Right atrium auricular region (tissue), 2 donors: ENCODE measurements at regions not wholly inside any gene's neighbourhood (a gene's known extent, or its start where the extent isn't known, plus 50 kb on each side); places are given as distances from the start of the nearest gene placed in this dataset.

Source experiments
- DNase-seq: peaks from one replicate; pipeline ENCODE4 v3.0.0-alpha.2; 2019; ENCODE audit warnings: low spot score
- H3K27ac ChIP-seq, 2 donors: fragments of 200-600 bp; sonication (generic); 1 replicate in 1 of 2; 2 replicates in 1 of 2; pipeline ENCODE4 v1.5.1; 2016 to 2019
- H3K27me3 ChIP-seq, 2 donors: fragments of 200-600 bp; sonication (generic); one replicate each; pipeline versions ENCODE4 v1.5.1 to v1.6.0; 2017 to 2019
- H3K36me3 ChIP-seq: fragments of 200-600 bp; sonication (generic); one replicate; pipeline ENCODE4 v1.5.1; 2016
- H3K4me1 ChIP-seq, 2 donors: fragments of 200-600 bp; sonication (generic); one replicate each; pipeline versions ENCODE4 v1.5.1 to v1.6.0; 2017 to 2019
- H3K4me3 ChIP-seq, 2 donors: fragments of 200-600 bp; sonication (generic); 1 replicate in 1 of 2; 2 replicates in 1 of 2; pipeline ENCODE4 v1.5.1; 2017 to 2019; ENCODE audit warnings: mild to moderate bottlenecking in 1 of 2, moderate library complexity in 1 of 2
- H3K9me3 ChIP-seq, 2 donors: fragments of 200-600 bp; sonication (generic); one replicate each; pipeline ENCODE4 v1.5.1; 2019
- TF ChIP-seq, protein P1 (sequence below), 2 donors: fragments of 200-600 bp; sonication (generic); IDR thresholded peaks; one replicate each; pipeline ENCODE4 v1.5.1; 2019; ENCODE audit warnings: antibody characterized with exemption in 2 of 2

GRCh38 chr9:14560194-14560593 is 133.0 kb downstream of the ZDHHC21 start:
- no peak overlapping the region for H3K27ac ChIP-seq
- no peak for DNase-seq
- no peaks in the 10 kb centered on the region for H3K9me3 ChIP-seq
- no peaks in the 10 kb centered on the region for H3K4me1 ChIP-seq
- no peak overlapping the region for H3K4me3 ChIP-seq
- H3K27me3 ChIP-seq, result no peaks in the 10 kb centered on the region
- H3K36me3 ChIP-seq, result no peaks in the 10 kb centered on the region
- TF ChIP-seq, protein P1, sequence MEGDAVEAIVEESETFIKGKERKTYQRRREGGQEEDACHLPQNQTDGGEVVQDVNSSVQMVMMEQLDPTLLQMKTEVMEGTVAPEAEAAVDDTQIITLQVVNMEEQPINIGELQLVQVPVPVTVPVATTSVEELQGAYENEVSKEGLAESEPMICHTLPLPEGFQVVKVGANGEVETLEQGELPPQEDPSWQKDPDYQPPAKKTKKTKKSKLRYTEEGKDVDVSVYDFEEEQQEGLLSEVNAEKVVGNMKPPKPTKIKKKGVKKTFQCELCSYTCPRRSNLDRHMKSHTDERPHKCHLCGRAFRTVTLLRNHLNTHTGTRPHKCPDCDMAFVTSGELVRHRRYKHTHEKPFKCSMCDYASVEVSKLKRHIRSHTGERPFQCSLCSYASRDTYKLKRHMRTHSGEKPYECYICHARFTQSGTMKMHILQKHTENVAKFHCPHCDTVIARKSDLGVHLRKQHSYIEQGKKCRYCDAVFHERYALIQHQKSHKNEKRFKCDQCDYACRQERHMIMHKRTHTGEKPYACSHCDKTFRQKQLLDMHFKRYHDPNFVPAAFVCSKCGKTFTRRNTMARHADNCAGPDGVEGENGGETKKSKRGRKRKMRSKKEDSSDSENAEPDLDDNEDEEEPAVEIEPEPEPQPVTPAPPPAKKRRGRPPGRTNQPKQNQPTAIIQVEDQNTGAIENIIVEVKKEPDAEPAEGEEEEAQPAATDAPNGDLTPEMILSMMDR (IDR thresholded peaks at IDR 0.05), result no peak

- no peak overlapping the region for H3K4me3 ChIP-seq
- no peaks in the 10 kb centered on the region for H3K4me1 ChIP-seq
- H3K36me3 ChIP-seq, result no peaks in the 10 kb centered on the region
- H3K27me3 ChIP-seq, result no peaks in the 10 kb centered on the region
- no peaks in the 10 kb centered on the region for H3K9me3 ChIP-seq
- no peak for DNase-seq
- TF ChIP-seq, protein P1 (IDR thresholded peaks at IDR 0.05), result no peak
- H3K27ac ChIP-seq, result no peak overlapping the region
Observed at GRCh38 chr9:14554886-14555285, 138.3 kb downstream of the ZDHHC21 start.

DNA sequence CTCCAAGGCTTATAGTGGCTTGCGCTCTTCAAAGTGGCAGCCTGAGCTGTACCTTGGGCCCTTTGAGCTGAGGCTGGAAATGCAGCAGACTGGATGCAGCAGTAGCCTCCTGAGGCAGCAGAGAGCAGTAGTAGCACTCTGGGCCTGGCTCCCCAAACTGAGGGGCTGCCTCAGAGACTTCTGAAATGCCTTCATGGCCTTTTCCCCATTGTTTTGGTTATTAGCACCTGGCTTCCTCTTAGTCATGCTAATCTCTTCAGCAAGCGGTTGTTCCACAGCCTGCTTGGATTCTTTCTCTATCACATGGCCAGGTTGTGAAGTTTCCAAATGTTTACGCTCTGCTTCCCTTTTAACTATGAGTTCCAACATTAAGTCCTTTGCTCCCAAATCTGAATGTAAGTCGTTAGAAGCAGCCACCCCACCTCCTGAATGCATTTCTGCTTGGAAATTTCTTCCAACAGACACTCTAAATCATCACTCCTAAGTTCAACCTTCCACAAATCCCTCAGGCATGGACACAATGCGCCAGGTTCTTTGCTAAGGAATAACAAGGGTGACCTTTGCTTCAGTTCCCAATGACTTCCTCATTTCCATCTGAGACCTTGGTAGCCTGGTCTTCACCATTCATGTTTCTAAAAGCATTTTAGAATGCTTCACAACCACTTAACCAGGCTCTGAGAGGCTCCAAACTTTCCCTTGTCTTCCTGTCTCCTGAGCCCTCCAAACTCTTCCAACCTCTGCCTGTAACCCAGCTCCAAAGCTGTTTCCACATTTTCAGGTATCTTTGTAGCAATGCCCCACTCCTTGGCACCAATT is 145.8 kb downstream of the ZDHHC21 start:
- no peak for DNase-seq
- Histone ChIP-seq H3K4me3 (no peak overlapping the region), H3K4me1 (no peaks in the 10 kb centered on the region), H3K9me3 (no peaks in the 10 kb centered on the region), H3K36me3 (no peaks in the 10 kb centered on the region), H3K27me3 (no peaks in the 10 kb centered on the region), H3K27ac (no peak overlapping the region)
- TF ChIP-seq, protein P1 (IDR thresholded peaks at IDR 0.05), result no peak

- Histone ChIP-seq H3K4me1 (no peaks in the 10 kb centered on the region), H3K9me3 (no peaks in the 10 kb centered on the region), H3K36me3 (no peaks in the 10 kb centered on the region), H3K27me3 (no peaks in the 10 kb centered on the region), H3K4me3 (no peak overlapping the region), H3K27ac (no peak overlapping the region)
- TF ChIP-seq, protein P1 (IDR thresholded peaks at IDR 0.05), result no peak
- DNase-seq, result no peak
Observed at GRCh38 chr9:14546693-14547092, 146.5 kb downstream of the ZDHHC21 start.

DNA sequence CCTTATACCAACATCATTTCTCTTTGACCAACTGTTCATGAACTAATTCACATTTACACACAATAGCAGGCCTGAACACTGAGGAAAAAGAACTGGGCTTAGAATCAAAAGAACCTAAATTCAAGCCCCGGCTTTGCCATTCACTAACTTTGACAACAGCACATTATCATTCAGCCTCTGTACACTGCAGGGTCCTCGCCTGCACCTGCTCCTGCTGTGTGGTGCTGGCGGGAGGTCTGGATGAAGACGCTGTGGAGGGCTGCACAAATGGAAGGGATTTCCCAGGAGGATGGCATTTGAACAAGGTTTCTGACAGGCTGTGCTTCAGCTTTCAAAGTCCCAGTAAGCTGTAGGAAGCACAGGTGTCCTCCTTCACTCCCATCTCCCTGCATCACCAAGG is 151.2 kb downstream of the ZDHHC21 start:
- DNase-seq, result no peak
- Histone ChIP-seq H3K27me3 (no peaks in the 10 kb centered on the region), H3K27ac (no peak overlapping the region), H3K4me1 (no peaks in the 10 kb centered on the region), H3K9me3 (no peaks in the 10 kb centered on the region), H3K4me3 (no peak overlapping the region), H3K36me3 (no peaks in the 10 kb centered on the region)
- TF ChIP-seq, protein P1 (IDR thresholded peaks at IDR 0.05), result no peak

- DNase-seq, result no peak
Observed at GRCh38 chr9:14538526-14538925, 154.7 kb downstream of the ZDHHC21 start.

More at GRCh38 chr9:14538526-14538925, 154.7 kb downstream of the ZDHHC21 start:
- H3K4me3 ChIP-seq, result no peak overlapping the region
- TF ChIP-seq, protein P1 (IDR thresholded peaks at IDR 0.05), result no peak
- H3K9me3 ChIP-seq, result no peaks in the 10 kb centered on the region
- no peak overlapping the region for H3K27ac ChIP-seq
- H3K36me3 ChIP-seq, result no peaks in the 10 kb centered on the region
- no peaks in the 10 kb centered on the region for H3K27me3 ChIP-seq
- peaks cover 0 to 21% of the 10 kb centered on the region in 2 donors for H3K4me1 ChIP-seq
